H1 (cell line): ENCODE measurements at regions not wholly inside any gene's neighbourhood (a gene's known extent, or its start where the extent isn't known, plus 50 kb on each side); places are given as distances from the start of the nearest gene placed in this dataset.

Experiments used
- CTCF ChIA-PET: fragments of 300-600 bp; sonication (Branson Sonifier 250); formaldehyde crosslinking; loops from one replicate; lab custom pipeline; 2021; ENCODE audit not compliant: partially characterized antibody; lab: Charles Lee
- POLR2A ChIA-PET: fragments of 300-600 bp; sonication (Branson Sonifier 250); formaldehyde crosslinking; loops from one replicate; lab custom pipeline; 2021; ENCODE audit warnings: inconsistent platforms; ENCODE audit not compliant: partially characterized antibody; lab: Charles Lee
- DNase-seq, 2 experiments: peaks; one replicate each; pipeline versions ENCODE4 v3.0.0 to v3.0.0-alpha.2; 2010 to 2022; ENCODE audit warnings: low spot score in 2 of 2, low read depth in 1 of 2, mixed read lengths in 1 of 2
- FAIRE-seq: peaks from 2 replicates; lab custom pipeline; 2011; peaks lifted over from hg19 to GRCh38; lab: Jason Lieb, UNC
- H2AFZ ChIP-seq: 2 replicates; pipeline ENCODE4 v1.8.1; 2012; ENCODE audit warnings: low read length, inconsistent platforms
- H2AK5ac ChIP-seq: 2 replicates; pipeline ENCODE4 v1.6.1; 2013; ENCODE audit warnings: low read depth, low read length
- H2BK120ac ChIP-seq: replicated peaks from 2 replicates; pipeline ENCODE3; 2013; ENCODE audit warnings: low read depth, low read length, inconsistent platforms
- H2BK12ac ChIP-seq: 2 replicates; pipeline ENCODE4 v1.6.1; 2013; ENCODE audit warnings: low read depth, low read length
- H2BK15ac ChIP-seq: 2 replicates; pipeline ENCODE4 v1.6.1; 2013; ENCODE audit warnings: low read length
- H2BK20ac ChIP-seq: 2 replicates; pipeline ENCODE4 v1.6.1; 2013; ENCODE audit warnings: low read length
- H2BK5ac ChIP-seq: 2 replicates; pipeline ENCODE4 v1.6.1; 2013; ENCODE audit warnings: low read depth, low read length
- H3K14ac ChIP-seq: 2 replicates; pipeline ENCODE4 v1.6.1; 2013; ENCODE audit warnings: inconsistent platforms; ENCODE audit not compliant: insufficient read length
- H3K18ac ChIP-seq: 2 replicates; pipeline ENCODE4 v1.6.1; 2013; ENCODE audit warnings: low read length; ENCODE audit errors: extremely low read depth
- H3K23ac ChIP-seq: 2 replicates; pipeline ENCODE4 v1.6.1; 2013; ENCODE audit warnings: inconsistent platforms; ENCODE audit not compliant: insufficient read length
- H3K23me2 ChIP-seq: 2 replicates; pipeline ENCODE4 v1.6.1; 2013; ENCODE audit warnings: low read depth, low read length
- H3K27ac ChIP-seq: 2 replicates; pipeline ENCODE4 v1.6.1; 2011; ENCODE audit warnings: low read depth, low read length, inconsistent platforms
- H3K27me3 ChIP-seq, 4 experiments: replicated peaks in 1 of 4; 1 replicate in 1 of 4; 2 replicates in 3 of 4; pipeline versions ENCODE4 v1.6.1 to v1.8.1; 2011 to 2013; ENCODE audit warnings: low read length in 3 of 4, mild to moderate bottlenecking in 3 of 4, inconsistent platforms in 2 of 4, mixed read lengths in 2 of 4, moderate library complexity in 1 of 4; ENCODE audit not compliant: control insufficient read depth in 3 of 4, insufficient read depth in 3 of 4; ENCODE audit errors: extremely low read depth in 1 of 4
- H3K36me3 ChIP-seq, 4 experiments: 2 replicates each; pipeline versions ENCODE4 v1.6.1 to v1.8.1; 2011 to 2013; ENCODE audit warnings: mild to moderate bottlenecking in 4 of 4, low read length in 3 of 4, moderate library complexity in 2 of 4, control low read depth in 1 of 4, inconsistent platforms in 1 of 4; ENCODE audit not compliant: insufficient read depth in 4 of 4, control insufficient read depth in 2 of 4
- H3K4ac ChIP-seq: replicated peaks from 2 replicates; pipeline ENCODE3; 2013; ENCODE audit warnings: low read length, low read depth, mixed read lengths, inconsistent platforms; ENCODE audit not compliant: insufficient read length
- H3K4me1 ChIP-seq, 4 experiments: replicated peaks in 1 of 4; 1 replicate in 1 of 4; 2 replicates in 3 of 4; pipeline versions ENCODE4 v1.6.1 to v1.8.1; 2011 to 2013; ENCODE audit warnings: low read length in 3 of 4, inconsistent platforms in 2 of 4, mixed read lengths in 1 of 4; ENCODE audit not compliant: insufficient read depth in 4 of 4, control insufficient read depth in 3 of 4
- H3K4me2 ChIP-seq, 2 experiments: 2 replicates each; pipeline versions ENCODE4 v1.6.1 to v1.8.1; 2011 to 2013; ENCODE audit warnings: low read depth in 2 of 2, low read length in 2 of 2, control low read depth in 1 of 2, inconsistent platforms in 1 of 2, mild to moderate bottlenecking in 1 of 2; ENCODE audit not compliant: insufficient read depth in 1 of 2
- H3K4me3 ChIP-seq, 4 experiments: fragments of 200-600, 300-600 bp in 1 of 4; sonication (generic), shearing (Covaris generic), sonication (Bioruptor Twin) in 1 of 4; 2 replicates each; pipeline versions ENCODE4 v1.5.1 to v1.8.1; 2011 to 2016; ENCODE audit warnings: low read length in 4 of 4, low read depth in 3 of 4, control low read depth in 2 of 4, inconsistent platforms in 2 of 4, mild to moderate bottlenecking in 2 of 4, mixed read lengths in 1 of 4, moderate library complexity in 1 of 4; ENCODE audit not compliant: insufficient read depth in 2 of 4; ENCODE audit errors: extremely low read depth in 1 of 4
- H3K56ac ChIP-seq: replicated peaks from 2 replicates; pipeline ENCODE3; 2013; ENCODE audit warnings: low read depth, mild to moderate bottlenecking, mixed read lengths, low read length, inconsistent platforms; ENCODE audit not compliant: insufficient read length
- H3K79me1 ChIP-seq: 2 replicates; pipeline ENCODE4 v1.6.1; 2013; ENCODE audit warnings: low read depth, low read length, control low read depth
- H3K79me2 ChIP-seq, 2 experiments: 2 replicates each; pipeline versions ENCODE4 v1.6.1 to v1.8.1; 2012 to 2013; ENCODE audit warnings: low read length in 2 of 2, mild to moderate bottlenecking in 2 of 2, inconsistent platforms in 1 of 2; ENCODE audit not compliant: insufficient read depth in 2 of 2, control insufficient read depth in 1 of 2
- H3K9ac ChIP-seq, 4 experiments: replicated peaks in 1 of 4; 1 replicate in 1 of 4; 2 replicates in 3 of 4; pipeline versions ENCODE4 v1.6.1 to v1.8.1; 2011 to 2013; ENCODE audit warnings: low read depth in 3 of 4, low read length in 3 of 4, control low read depth in 2 of 4, mild to moderate bottlenecking in 2 of 4, moderate library complexity in 2 of 4, inconsistent platforms in 1 of 4; ENCODE audit errors: extremely low read depth in 1 of 4
- H3K9me3 ChIP-seq, 2 experiments: 2 replicates each; pipeline versions ENCODE4 v1.6.1 to v1.8.1; 2012 to 2013; ENCODE audit warnings: mild to moderate bottlenecking in 2 of 2, moderate library complexity in 2 of 2, control low read depth in 1 of 2, inconsistent platforms in 1 of 2, low read depth in 1 of 2, low read length in 1 of 2, mixed read lengths in 1 of 2; ENCODE audit not compliant: insufficient read depth in 2 of 2
- H4K20me1 ChIP-seq, 2 experiments: replicated peaks in 1 of 2; 2 replicates each; pipeline versions ENCODE3 to v1.8.1; 2011 to 2013; ENCODE audit warnings: inconsistent platforms in 2 of 2, low read length in 2 of 2, mild to moderate bottlenecking in 1 of 2; ENCODE audit not compliant: insufficient read depth in 2 of 2, control insufficient read depth in 1 of 2
- H4K5ac ChIP-seq: 2 replicates; pipeline ENCODE4 v1.6.1; 2013; ENCODE audit warnings: low read length, low read depth, mixed read lengths, inconsistent platforms; ENCODE audit not compliant: insufficient read length
- H4K8ac ChIP-seq: 2 replicates; pipeline ENCODE4 v1.8.0; 2013; ENCODE audit warnings: mild to moderate bottlenecking, moderate library complexity, low read length, inconsistent platforms; ENCODE audit not compliant: insufficient read depth; ENCODE audit errors: extremely low read depth
- H4K91ac ChIP-seq: replicated peaks from 2 replicates; pipeline ENCODE3; 2013; ENCODE audit warnings: low read length, mixed read lengths, inconsistent platforms; ENCODE audit not compliant: insufficient read length
- SIN3A ChIP-seq, 2 experiments: IDR thresholded peaks in 1 of 2; conservative IDR thresholded peaks in 1 of 2; 2 replicates each; pipeline ENCODE4 v1.6.1; 2011 to 2012; ENCODE audit warnings: low read length in 2 of 2, improper control_type of control experiment in 1 of 2, low read depth in 1 of 2, mild to moderate bottlenecking in 1 of 2
- ZNF274 ChIP-seq: IDR thresholded peaks from 2 replicates; pipeline ENCODE4 v1.7.0; 2012; ENCODE audit warnings: low read length, borderline replicate concordance; ENCODE audit errors: extremely low read depth
- WGBS, 2 experiments: shearing (Covaris generic) in 1 of 2; methylation state at CpG; one replicate each; pipeline versions ENCODE4 v1.1.6 to v1.1.7; 2013 to 2015; ENCODE audit warnings: low lambda C conversion rate in 2 of 2, mixed read lengths in 2 of 2, inconsistent platforms in 1 of 2, low coverage in 1 of 2, missing lambda C conversion rate in 1 of 2; ENCODE audit not compliant: insufficient replicate concordance in 2 of 2, insufficient coverage in 1 of 2, insufficient read length in 1 of 2; ENCODE audit errors: extremely low coverage in 1 of 2, missing lambda C conversion rate in 1 of 2; 5-methylcytosine and 5-hydroxymethylcytosine counted together

DNA sequence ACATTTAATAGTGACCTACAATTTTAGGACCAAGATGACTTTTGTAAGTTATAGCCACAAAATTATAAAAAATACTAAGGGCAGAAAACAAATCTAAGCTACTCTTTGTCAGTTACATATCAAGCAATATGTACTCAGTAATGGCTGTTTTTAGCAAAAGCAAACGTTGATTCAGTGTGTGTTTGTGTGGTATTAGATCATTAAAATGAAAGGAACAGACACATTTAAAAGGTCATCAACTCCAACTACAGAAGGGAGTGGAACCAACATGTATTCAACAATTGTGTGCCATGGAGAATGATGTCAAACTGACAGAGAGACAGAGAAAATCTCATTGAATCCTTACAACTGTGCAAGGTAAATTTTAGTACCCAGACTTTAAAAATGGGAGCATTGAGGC is 268.8 kb upstream of the STT3B start:
- no peaks in the 10 kb centered on the region for H3K79me1 ChIP-seq
- no peak overlapping the region for H2AFZ ChIP-seq
- no peak overlapping the region for H3K9ac ChIP-seq
- H3K23ac ChIP-seq: no peak overlapping the region
- H2BK120ac ChIP-seq: no peak overlapping the region
- ChIA-PET POLR2A (no interaction called here), CTCF (interaction anchor here (0.9 kb wide), 1 partner anchor 18 kb away, joined by 3 read pairs; no protein-coding TSS in a partner anchor)
- H3K4me2 ChIP-seq: no peak overlapping the region
- no peak overlapping the region for H2BK5ac ChIP-seq
- no peak overlapping the region for H3K27ac ChIP-seq
- H4K20me1 ChIP-seq: no peaks in the 10 kb centered on the region
- no peaks in the 10 kb centered on the region for H3K79me2 ChIP-seq
- H3K18ac ChIP-seq: no peak overlapping the region
- no peak for FAIRE-seq
- H2BK12ac ChIP-seq: no peak overlapping the region
- no peaks in the 10 kb centered on the region for H3K27me3 ChIP-seq
- no peak overlapping the region for H4K5ac ChIP-seq
- no peak overlapping the region for H2BK15ac ChIP-seq
- H4K91ac ChIP-seq: no peak overlapping the region
- H3K9me3 ChIP-seq: no peaks in the 10 kb centered on the region
- no peak for DNase-seq
- H3K14ac ChIP-seq: no peak overlapping the region
- H3K4me1 ChIP-seq: no peaks in the 10 kb centered on the region
- WGBS, 2 experiments: 83% methylated on average over 1 of the region's 1 CpG; no CpG with 5 or more reads in 1 of the 2 experiments
- H2BK20ac ChIP-seq: no peak overlapping the region
- H3K4ac ChIP-seq: no peak overlapping the region
- no peak overlapping the region for H3K4me3 ChIP-seq
- no peaks in the 10 kb centered on the region; a peak in 1 of 8 replicates for H3K36me3 ChIP-seq
- no peak overlapping the region for H2AK5ac ChIP-seq
- no peak overlapping the region for H4K8ac ChIP-seq
- no peaks in the 10 kb centered on the region for H3K23me2 ChIP-seq
- H3K56ac ChIP-seq: no peak overlapping the region
- TF ChIP-seq SIN3A (conservative IDR thresholded peaks at IDR 0.05 in 1 of 2, IDR thresholded peaks at IDR 0.05 in 1 of 2; ENCODE audit: low read depth in 1 of 2, low read length in 2 of 2): no peak
- no peak for TF ChIP-seq ZNF274
